Activated CD4-positive, alpha-beta T cell treated with anti-CD3 and anti-CD28 coated beads, Interleukin-2, amount 50 U/mL, for 48 hours (primary cell): ENCODE measurements at regions not wholly inside any gene's neighbourhood (a gene's known extent, or its start where the extent isn't known, plus 50 kb on each side); places are given as distances from the start of the nearest gene placed in this dataset.
"Not testable (repeated sequence)": the region's sequence is repeated elsewhere in the genome, so short reads cannot be mapped to it uniquely, and the experiment has no call there.

Experiments
- DNase-seq, 2 experiments: peaks; one replicate each; pipeline ENCODE4 v3.0.0-alpha.2; 2020

GRCh38 chr1:241447031-241447644 is 72.4 kb downstream of the FH start:
- DNase-seq, result no peak

- no peak for DNase-seq
These were observed 74.7 kb downstream of the FH start for GRCh38 chr1:241444836-241445235.

GRCh38 chr1:241443561-241443960 is 76.0 kb downstream of the FH start:
- DNase-seq, result no peak

GRCh38 chr1:241442686-241443085 is 76.9 kb downstream of the FH start:
- no peak for DNase-seq

- no peak for DNase-seq
These were observed 78.7 kb downstream of the FH start for GRCh38 chr1:241440904-241441303.

- not testable (repeated sequence) for DNase-seq
These were observed 80.9 kb downstream of the FH start for GRCh38 chr1:241438686-241439085.

- DNase-seq, result no peak
These were observed 75.2 kb upstream of the RGS7 start for GRCh38 chr1:241432241-241432640.

GRCh38 chr1:241425091-241425490 is 68.1 kb upstream of the RGS7 start:
- DNase-seq, result not testable (repeated sequence)

- DNase-seq, result no peak
These were observed 67.5 kb upstream of the RGS7 start for GRCh38 chr1:241424480-241424971.

GRCh38 chr1:241423541-241424479 is 66.8 kb upstream of the RGS7 start:
- peak; percentile 7 to 19 for DNase-seq

- no peak for DNase-seq
These were observed 65.5 kb upstream of the RGS7 start for GRCh38 chr1:241422470-241422869.

GRCh38 chr1:241419986-241420385 is 63.0 kb upstream of the RGS7 start:
- DNase-seq, result no peak

- DNase-seq, result no peak
These were observed 60.3 kb upstream of the RGS7 start for GRCh38 chr1:241417258-241417657.

- DNase-seq, result no peak
These were observed 57.0 kb upstream of the RGS7 start for GRCh38 chr1:241413974-241414373.

- DNase-seq, result no peak
These were observed 56.4 kb upstream of the RGS7 start for GRCh38 chr1:241413386-241413785.

GRCh38 chr1:241412646-241413045 is 55.6 kb upstream of the RGS7 start:
- no peak for DNase-seq

GRCh38 chr1:241411776-241412338 is 54.9 kb upstream of the RGS7 start:
- no peak for DNase-seq

- no peak for DNase-seq
These were observed 54.2 kb upstream of the RGS7 start for GRCh38 chr1:241411056-241411775.

GRCh38 chr1:241408170-241408569 is 51.2 kb upstream of the RGS7 start:
- no peak for DNase-seq
